ENCODE measurements at regions not wholly inside any gene's neighbourhood (a gene's known extent, or its start where the extent isn't known, plus 50 kb on each side); places are given as distances from the start of the nearest gene placed in this dataset.
"Not testable (repeated sequence)": the region's sequence is repeated elsewhere in the genome, so short reads cannot be mapped to it uniquely, and the experiment has no call there.

GRCh38 chr4:188976644-188977115 lies 837.4 kb downstream of the TRIML1 start:
- Mint-ChIP-seq H3K36me3 (ENCODE audit: low read depth) (peaks cover 2% of the 10 kb centered on the region), H3K4me3 (peak overlapping the region; percentile 29), H3K27ac (peak overlapping the region; percentile 96), H3K9me3 (peaks cover 13% of the 10 kb centered on the region), H3K27me3 (ENCODE audit: insufficient read depth) (no peaks in the 10 kb centered on the region), H3K4me1 (peaks cover 23% of the 10 kb centered on the region)
- WGBS, 2 experiments (ENCODE audit: insufficient coverage in 1 of 2, insufficient read length in 1 of 2) = 6% methylated on average over 1 of the region's 2 CpGs; no CpG with 5 or more reads in 1 of the 2 experiments
- Histone ChIP-seq H3K27me3 (ENCODE audit: control insufficient read depth, insufficient read depth, low read length, poor library complexity, severe bottlenecking) (no peaks in the 10 kb centered on the region), H3K36me3 (ENCODE audit: control insufficient read depth, insufficient read depth, low read length) (no peaks in the 10 kb centered on the region), H3K4me3 (ENCODE audit: low read length) (peak overlapping the region; percentile 65), H3K4me1 (ENCODE audit: control insufficient read depth, insufficient read depth, low read length) (peaks cover 19% of the 10 kb centered on the region), H3K27ac (ENCODE audit: low read depth, low read length) (peak overlapping the region; percentile 79), H3K9me3 (ENCODE audit: control insufficient read depth, low read length) (peaks cover 5% of the 10 kb centered on the region), H3K9ac (ENCODE audit: extremely low read depth, low read length, poor library complexity, severe bottlenecking) (peak overlapping the region; percentile 60)
- TF ChIP-seq, protein P1, sequence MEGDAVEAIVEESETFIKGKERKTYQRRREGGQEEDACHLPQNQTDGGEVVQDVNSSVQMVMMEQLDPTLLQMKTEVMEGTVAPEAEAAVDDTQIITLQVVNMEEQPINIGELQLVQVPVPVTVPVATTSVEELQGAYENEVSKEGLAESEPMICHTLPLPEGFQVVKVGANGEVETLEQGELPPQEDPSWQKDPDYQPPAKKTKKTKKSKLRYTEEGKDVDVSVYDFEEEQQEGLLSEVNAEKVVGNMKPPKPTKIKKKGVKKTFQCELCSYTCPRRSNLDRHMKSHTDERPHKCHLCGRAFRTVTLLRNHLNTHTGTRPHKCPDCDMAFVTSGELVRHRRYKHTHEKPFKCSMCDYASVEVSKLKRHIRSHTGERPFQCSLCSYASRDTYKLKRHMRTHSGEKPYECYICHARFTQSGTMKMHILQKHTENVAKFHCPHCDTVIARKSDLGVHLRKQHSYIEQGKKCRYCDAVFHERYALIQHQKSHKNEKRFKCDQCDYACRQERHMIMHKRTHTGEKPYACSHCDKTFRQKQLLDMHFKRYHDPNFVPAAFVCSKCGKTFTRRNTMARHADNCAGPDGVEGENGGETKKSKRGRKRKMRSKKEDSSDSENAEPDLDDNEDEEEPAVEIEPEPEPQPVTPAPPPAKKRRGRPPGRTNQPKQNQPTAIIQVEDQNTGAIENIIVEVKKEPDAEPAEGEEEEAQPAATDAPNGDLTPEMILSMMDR (conservative IDR thresholded peaks at IDR 0.05) = no peak
- peak; percentile 81 for DNase-seq

- H3K27ac ChIP-seq (ENCODE audit: low read depth, low read length); H3K4me3 Mint-ChIP-seq; H3K9me3 Mint-ChIP-seq; H3K36me3 ChIP-seq (ENCODE audit: control insufficient read depth, insufficient read depth, low read length); H3K9ac ChIP-seq (ENCODE audit: extremely low read depth, low read length, poor library complexity, severe bottlenecking); H3K36me3 Mint-ChIP-seq (ENCODE audit: low read depth); H3K27me3 ChIP-seq (ENCODE audit: control insufficient read depth, insufficient read depth, low read length, poor library complexity, severe bottlenecking); H3K9me3 ChIP-seq (ENCODE audit: control insufficient read depth, low read length); H3K27me3 Mint-ChIP-seq (ENCODE audit: insufficient read depth); H3K4me3 ChIP-seq (ENCODE audit: low read length): not testable (repeated sequence)
- Mint-ChIP-seq H3K27ac (peak overlapping the region; percentile 94), H3K4me1 (peaks cover 23% of the 10 kb centered on the region)
- H3K4me1 ChIP-seq (ENCODE audit: control insufficient read depth, insufficient read depth, low read length) = peaks cover 19% of the 10 kb centered on the region
- DNase-seq = peak; percentile 53
- WGBS, 2 experiments (ENCODE audit: insufficient coverage in 1 of 2, insufficient read length in 1 of 2) = 72 to 96% methylated on average over 3 to 6 of the region's 6 CpGs
Measured at GRCh38 chr4:188977232-188977631, 838.0 kb downstream of the TRIML1 start.

- peaks cover 22% of the 10 kb centered on the region for H3K9me3 ChIP-seq (ENCODE audit: control insufficient read depth, low read length)
- no CpG with 5 or more reads among the region's 1 CpG for WGBS, 2 experiments (ENCODE audit: insufficient coverage in 1 of 2, insufficient read length in 1 of 2)
- H3K9me3 Mint-ChIP-seq = peaks cover 3% of the 10 kb centered on the region
- H3K27me3 Mint-ChIP-seq (ENCODE audit: insufficient read depth) = no peaks in the 10 kb centered on the region
- H3K36me3 ChIP-seq (ENCODE audit: control insufficient read depth, insufficient read depth, low read length) = no peaks in the 10 kb centered on the region
- H3K27ac Mint-ChIP-seq = no peak overlapping the region
- no peak overlapping the region for H3K4me3 ChIP-seq (ENCODE audit: low read length)
- no peak overlapping the region for H3K27ac ChIP-seq (ENCODE audit: low read depth, low read length)
- H3K4me3 Mint-ChIP-seq = no peak overlapping the region
- TF ChIP-seq, protein P1 (conservative IDR thresholded peaks at IDR 0.05) = no peak
- H3K27me3 ChIP-seq (ENCODE audit: control insufficient read depth, insufficient read depth, low read length, poor library complexity, severe bottlenecking) = no peaks in the 10 kb centered on the region
- DNase-seq = no peak
- no peak overlapping the region for H3K9ac ChIP-seq (ENCODE audit: extremely low read depth, low read length, poor library complexity, severe bottlenecking)
- H3K36me3 Mint-ChIP-seq (ENCODE audit: low read depth) = no peaks in the 10 kb centered on the region
- H3K4me1 Mint-ChIP-seq = peaks cover 6% of the 10 kb centered on the region
- no peaks in the 10 kb centered on the region for H3K4me1 ChIP-seq (ENCODE audit: control insufficient read depth, insufficient read depth, low read length)
Measured at GRCh38 chr4:188984518-188984917, 845.3 kb downstream of the TRIML1 start.

GRCh38 chr4:188986271-188986689 lies 847.0 kb downstream of the TRIML1 start:
- no peak overlapping the region for H3K27ac ChIP-seq (ENCODE audit: low read depth, low read length)
- 90% methylated on average over 2 of the region's 2 CpGs; no CpG with 5 or more reads in 1 of the 2 experiments for WGBS, 2 experiments (ENCODE audit: insufficient coverage in 1 of 2, insufficient read length in 1 of 2)
- H3K4me1 Mint-ChIP-seq = peaks cover 6% of the 10 kb centered on the region

More at GRCh38 chr4:188986271-188986689, 847.0 kb downstream of the TRIML1 start:
- Histone ChIP-seq H3K9me3 (ENCODE audit: control insufficient read depth, low read length) (peaks cover 22% of the 10 kb centered on the region), H3K4me1 (ENCODE audit: control insufficient read depth, insufficient read depth, low read length) (no peaks in the 10 kb centered on the region), H3K36me3 (ENCODE audit: control insufficient read depth, insufficient read depth, low read length) (no peaks in the 10 kb centered on the region), H3K27me3 (ENCODE audit: control insufficient read depth, insufficient read depth, low read length, poor library complexity, severe bottlenecking) (no peaks in the 10 kb centered on the region), H3K9ac (ENCODE audit: extremely low read depth, low read length, poor library complexity, severe bottlenecking) (no peak overlapping the region), H3K4me3 (ENCODE audit: low read length) (no peak overlapping the region)
- TF ChIP-seq, protein P1 (conservative IDR thresholded peaks at IDR 0.05) = no peak
- DNase-seq = no peak
- Mint-ChIP-seq H3K27ac (no peak overlapping the region), H3K9me3 (peaks cover 3% of the 10 kb centered on the region), H3K27me3 (ENCODE audit: insufficient read depth) (no peaks in the 10 kb centered on the region), H3K36me3 (ENCODE audit: low read depth) (no peaks in the 10 kb centered on the region), H3K4me3 (no peak overlapping the region)

All from endodermal cell (in vitro differentiated cells).